GM19463 (cell line): ENCODE measurements at regions not wholly inside any gene's neighbourhood (a gene's known extent, or its start where the extent isn't known, plus 50 kb on each side); places are given as distances from the start of the nearest gene placed in this dataset.

Experiments
- ATAC-seq: cut with Tn5 transposase; IDR thresholded peaks from one replicate; pipeline ENCODE4 v1.9.1; 2021; ENCODE audit warnings: mild to moderate bottlenecking, moderate library complexity; ENCODE audit not compliant: unreplicated experiment

- ATAC-seq, result no peak
Observed at GRCh38 chr3:194832346-194833104, 146.8 kb downstream of the FAM43A start.

DNA sequence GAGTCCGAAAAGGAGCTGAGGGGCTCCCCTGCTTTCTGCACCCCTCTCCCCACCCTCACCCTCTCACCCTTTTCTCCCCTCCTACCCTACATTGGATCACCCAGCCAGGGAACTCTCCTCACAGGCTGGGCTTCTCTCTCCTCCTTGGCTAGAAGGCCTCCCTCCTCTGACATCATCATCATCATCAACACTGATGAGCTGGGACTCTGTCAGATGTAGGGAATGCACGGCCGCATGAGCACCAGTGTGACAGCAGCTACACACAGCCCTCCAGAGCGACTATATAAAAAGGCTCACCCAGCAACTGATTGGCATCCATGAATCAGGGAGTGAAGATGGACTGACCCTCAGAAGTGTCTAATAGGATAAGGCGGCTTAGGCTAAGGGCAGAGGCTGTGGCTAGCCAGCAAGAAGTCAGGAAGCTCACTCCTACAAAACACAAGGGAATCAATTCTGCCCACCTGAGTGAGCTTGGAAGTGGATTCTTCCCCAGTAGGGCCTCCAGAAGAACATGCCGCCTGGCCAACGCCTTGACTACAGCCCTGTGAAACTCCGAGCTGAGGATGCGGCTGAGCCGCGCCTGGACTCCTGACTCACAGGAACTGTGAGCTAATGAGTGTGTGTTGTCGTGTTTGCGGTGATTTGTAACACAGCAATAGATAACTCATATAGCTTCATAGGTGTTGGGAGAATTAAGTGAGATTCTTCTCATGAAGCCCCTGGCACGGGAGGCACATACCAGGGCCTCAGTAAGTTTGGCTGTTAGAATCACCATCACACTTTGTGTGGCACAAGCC is 147.6 kb downstream of the FAM43A start:
- no peak for ATAC-seq

- ATAC-seq, result no peak
Observed at GRCh38 chr3:194836661-194837060, 151.0 kb downstream of the FAM43A start.

- ATAC-seq, result no peak
Observed at GRCh38 chr3:194837457-194838127, 151.9 kb downstream of the FAM43A start.

DNA sequence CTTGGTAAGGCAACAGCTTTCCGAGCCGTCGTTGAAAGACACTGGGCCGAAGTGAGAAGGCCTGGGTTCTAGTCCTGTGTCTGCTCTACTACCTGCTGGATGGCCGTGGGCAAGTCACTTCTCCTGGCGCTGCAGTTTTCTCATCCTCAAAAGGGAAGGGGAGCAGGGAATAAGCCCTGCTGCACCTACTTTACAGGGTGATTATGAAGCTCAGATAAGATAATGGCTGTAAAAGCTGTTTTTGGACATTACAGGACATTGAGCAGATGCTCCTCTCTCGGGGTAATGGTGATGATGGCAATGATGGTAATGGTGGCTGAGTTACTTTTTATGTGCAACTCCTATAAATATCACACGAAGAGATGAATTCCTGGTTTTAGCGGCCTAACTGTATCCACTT is 152.6 kb downstream of the FAM43A start:
- no peak for ATAC-seq

DNA sequence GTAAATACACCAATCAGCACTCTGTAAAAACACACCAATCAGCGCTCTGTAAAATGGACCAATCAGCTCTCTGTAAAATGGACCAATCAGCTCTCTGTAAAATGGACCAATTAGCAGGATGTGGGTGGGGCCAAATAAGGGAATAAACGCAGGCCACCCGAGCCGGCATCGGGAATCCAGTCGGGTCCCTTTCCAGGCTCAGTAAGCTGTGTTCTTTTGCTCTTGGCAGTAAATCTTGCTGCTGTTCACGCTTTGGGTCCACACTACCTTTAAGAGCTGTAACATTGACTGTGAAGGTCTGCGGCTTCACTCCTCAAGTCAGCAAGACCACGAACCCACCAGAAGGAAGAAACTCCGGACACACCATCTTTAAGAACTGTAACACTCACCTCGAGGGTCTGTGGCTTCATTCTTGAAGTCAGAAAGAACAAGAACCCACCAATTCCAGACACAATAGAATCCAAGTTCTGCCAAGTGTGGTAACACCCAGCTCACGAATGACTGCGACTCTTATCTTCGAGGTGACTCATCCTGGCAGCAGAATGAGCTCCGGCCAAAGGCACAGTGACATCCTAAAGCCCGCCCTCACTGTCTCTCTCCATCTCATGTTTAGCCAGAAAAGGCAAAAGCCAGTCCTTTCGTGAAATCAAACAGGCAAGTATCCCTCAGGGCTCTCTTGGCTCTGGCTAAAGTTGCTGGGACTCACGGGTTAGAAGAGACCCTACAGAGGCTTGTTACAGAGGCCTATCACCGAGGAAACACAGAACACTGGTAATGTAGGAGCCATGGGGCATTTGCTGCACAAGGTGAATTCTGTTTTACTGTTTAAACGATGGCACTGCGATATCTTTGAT is 155.2 kb downstream of the FAM43A start:
- no peak for ATAC-seq

- no peak for ATAC-seq
Observed at GRCh38 chr3:194841515-194841841, 155.8 kb downstream of the FAM43A start.

DNA sequence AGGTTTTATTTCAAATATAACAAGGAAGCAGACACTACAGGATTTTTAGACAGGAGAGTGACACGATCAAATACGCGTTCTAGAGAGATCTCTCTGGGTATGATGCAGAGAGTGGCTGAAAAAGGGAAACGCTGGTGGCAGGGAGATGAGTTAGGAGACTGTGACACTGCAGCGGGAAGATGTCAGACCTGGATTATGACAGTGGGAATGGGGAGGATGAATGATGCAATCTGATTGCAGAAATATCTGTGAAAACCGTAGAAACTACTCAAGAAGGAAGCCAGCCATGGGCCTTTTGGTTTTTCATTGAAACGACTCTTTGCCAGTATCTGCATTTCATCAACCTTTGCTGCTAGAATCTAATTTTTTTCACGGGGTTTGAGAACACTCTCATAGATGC is 157.9 kb downstream of the FAM43A start:
- no peak for ATAC-seq

DNA sequence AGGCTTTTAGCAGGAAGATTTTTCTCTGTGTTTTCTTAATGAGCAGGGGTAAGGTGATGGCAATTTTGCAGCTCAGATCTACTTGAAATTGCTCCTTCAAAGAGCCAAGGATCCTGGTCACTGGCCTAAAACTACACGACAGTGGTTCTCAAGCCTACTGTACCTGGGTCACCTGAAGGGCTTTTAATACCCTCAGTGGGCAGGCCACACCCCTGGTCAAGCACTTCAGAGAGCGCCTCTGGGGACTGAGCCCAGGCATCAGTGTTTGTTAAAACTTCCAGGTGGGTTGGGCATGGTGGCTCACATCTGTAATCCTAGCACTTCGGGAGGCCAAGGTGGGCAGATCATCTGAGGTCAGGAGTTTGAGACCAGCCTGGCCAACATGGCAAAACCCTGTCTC is 158.4 kb downstream of the FAM43A start:
- ATAC-seq, result no peak

- ATAC-seq, result no peak
Observed at GRCh38 chr3:194849166-194849875, 163.6 kb downstream of the FAM43A start.

DNA sequence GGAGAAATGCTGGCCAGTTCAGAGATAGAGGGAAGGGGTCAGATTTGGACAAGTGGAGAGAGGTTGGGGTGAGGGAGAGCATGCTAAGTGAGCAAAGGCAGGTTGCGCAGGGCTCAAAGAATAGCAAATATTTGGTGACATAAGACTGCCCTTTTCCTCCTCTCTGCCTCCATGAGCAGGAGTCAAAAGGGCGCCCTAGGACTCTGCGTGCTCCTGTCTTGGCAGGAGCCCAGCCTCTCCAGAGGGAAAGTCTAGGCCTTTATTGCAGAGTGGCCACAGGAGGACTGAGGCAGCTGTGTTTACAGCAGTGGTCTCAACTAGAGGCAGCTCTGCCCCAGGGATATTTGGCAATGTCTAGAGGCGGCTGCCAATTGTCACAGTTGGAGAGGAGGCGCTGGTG is 165.6 kb downstream of the FAM43A start:
- ATAC-seq, result no peak

DNA sequence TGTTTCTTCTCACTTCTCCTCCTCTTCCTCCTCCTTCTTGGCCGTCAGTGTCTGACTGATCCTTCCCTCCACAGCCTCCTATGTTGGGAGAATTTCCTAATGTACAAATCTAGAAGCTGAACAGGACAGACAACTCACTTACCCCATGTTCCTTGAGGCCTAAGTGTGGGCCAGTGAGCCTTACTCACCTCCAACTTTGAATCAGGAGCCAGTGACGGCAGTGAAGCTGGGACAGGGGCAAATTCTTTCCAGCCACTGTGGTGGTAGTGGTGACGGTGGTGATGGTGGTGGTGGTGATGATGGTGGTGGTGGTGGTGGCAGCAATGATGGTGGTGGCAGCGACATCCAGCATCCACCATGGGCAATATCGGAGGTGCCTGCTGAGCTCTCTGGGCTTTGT is 166.3 kb downstream of the FAM43A start:
- ATAC-seq, result no peak

DNA sequence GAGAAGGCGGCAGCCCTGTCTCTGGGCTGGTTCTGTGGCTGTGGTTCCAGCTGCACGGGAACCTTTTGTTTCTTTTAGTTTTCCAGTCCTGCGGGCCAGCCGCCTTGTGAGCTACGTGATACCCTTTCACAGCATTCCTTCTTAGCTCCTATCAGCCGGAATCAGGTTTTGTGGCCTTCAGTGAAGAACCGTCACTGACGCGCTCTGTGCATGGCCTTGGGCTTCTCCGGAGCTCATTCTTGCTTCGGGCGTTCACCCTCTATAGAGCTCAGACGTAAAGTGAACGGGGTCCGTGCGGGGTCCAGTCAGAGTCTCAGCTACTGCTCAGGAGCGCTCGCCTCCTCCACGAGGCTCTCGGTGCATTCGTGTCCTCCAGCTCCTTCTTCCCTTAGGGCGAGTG is 166.7 kb downstream of the FAM43A start:
- no peak for ATAC-seq

GRCh38 chr3:194852831-194853508 is 167.3 kb downstream of the FAM43A start:
- no peak for ATAC-seq

DNA sequence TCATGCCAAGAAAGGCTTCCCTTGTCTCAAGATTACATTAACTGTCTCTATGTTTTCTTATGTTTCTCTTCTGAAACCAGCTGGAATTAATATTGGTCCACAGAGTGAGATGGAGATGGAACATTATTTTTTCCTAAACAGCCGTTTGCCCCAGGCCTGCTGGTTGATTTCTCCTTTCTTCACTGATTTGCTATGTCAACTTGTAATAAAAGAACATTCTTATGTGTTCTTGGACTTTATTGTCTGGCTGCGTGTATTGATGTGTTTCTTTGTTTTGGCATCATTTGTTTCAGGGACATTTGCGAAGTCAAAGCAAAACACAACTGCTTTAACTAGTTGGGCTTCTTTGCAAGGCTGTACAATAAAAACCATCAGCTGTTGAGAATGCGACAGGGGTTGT is 168.5 kb downstream of the FAM43A start:
- ATAC-seq, result no peak

- no peak for ATAC-seq
Observed at GRCh38 chr3:194854659-194855390, 169.1 kb downstream of the FAM43A start.

- ATAC-seq, result no peak
Observed at GRCh38 chr3:194856296-194856695, 170.6 kb downstream of the FAM43A start.

DNA sequence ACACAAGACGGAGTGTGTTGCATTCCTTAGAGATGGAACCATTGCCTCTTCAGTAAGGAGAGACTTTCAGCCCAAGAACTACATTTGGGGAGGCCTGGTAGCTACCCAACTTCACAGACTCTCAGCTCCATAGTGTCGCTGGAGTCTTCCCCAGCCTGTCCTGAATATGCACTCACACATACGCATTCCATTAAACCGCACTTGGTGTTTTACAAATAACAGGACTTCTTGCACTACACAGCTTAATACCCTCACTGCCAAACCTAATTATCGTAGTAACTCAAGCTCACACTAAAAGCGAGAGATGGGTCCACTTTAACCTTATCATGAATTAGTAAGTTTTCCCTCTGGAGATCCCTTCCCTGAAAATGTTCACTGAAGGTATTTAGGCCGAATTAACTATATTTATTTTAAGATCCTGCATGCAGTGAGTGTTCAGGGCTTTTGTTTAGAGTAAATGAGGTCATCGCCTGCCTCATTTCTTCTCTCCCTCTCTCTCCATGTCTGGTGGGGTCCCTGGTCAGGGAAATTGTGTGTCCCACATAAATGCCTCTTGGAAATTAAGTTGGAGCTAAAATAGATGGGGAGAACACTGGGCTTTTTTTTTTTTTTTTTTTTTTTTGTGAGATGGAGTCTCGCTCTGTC is 171.9 kb downstream of the FAM43A start:
- no peak for ATAC-seq

DNA sequence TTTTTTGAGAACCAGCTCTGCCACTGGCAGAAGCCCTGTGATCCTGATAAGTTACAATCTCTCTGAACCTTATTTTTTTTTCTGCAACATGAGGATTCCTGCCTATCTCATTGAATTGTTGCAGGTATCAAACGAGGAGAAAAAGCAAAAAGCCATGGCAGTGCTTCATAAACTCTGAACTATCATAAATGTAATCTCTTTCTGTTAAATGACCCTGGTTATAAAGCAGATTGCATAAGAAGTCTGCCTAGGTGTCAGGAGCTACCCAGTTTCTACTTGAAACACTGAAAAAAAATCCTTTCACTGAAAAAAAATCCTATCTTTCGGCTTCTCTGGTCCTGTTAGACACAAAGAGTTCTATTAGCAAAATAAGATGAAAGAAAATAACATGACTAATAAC is 172.7 kb downstream of the FAM43A start:
- ATAC-seq, result no peak
